Amygdala (tissue), 56 donors: ENCODE measurements at regions not wholly inside any gene's neighbourhood (a gene's known extent, or its start where the extent isn't known, plus 50 kb on each side); places are given as distances from the start of the nearest gene placed in this dataset.
"Not testable (repeated sequence)": the region's sequence is repeated elsewhere in the genome, so short reads cannot be mapped to it uniquely, and the experiment has no call there.

Experiments used
- DNase-seq, 56 donors: peaks; one replicate each; lab custom pipeline; 2025; lab: John Stamatoyannopoulos, UW

DNA sequence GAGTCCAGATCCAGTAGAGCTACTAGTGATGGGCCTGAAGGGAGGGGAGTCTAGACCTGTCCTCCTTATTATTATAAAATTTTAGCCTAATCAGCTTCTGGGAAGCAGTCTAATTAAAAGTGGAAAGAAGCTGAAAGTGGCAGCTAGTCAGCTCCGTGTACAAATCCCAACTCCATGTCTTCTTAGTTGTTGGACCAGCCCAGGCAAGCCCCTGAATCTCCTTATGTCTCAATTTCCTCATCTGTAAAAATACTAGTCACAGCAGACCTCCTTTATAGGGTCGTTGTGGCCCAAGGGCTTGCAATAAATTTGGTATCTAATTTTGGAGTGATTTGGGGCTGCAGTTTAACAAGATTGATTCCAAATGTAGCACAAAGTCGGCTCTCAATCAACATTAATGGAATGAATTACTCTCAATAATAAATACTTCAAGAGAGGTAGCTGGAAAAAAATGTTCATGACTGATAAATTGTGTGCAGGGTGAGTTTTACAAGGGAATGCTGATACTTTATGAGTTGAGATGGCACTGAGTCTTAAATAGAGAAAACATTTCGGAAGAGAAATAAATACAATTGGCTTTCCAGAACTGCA lies 118.3 kb upstream of the NDUFV2 start:
- DNase-seq, result no peak

DNA sequence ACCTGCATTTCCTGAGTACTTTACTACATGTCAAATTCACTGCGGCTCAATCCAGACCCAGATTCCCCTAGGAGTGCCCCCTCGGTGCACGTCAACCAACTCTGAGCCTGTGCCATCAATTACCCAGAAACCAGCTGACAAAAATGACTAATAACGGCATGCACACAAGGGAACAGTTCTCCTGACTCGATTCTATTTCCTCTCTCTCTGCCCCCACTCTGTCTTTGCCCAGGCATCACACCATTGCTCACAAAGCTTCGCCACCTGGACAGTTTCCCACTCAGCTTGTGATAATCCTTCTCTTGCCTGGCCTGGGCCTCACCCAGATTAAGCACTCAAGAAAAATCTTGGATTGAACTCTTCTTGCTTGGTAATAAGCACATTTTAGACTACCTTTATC lies 115.3 kb upstream of the NDUFV2 start:
- DNase-seq, result peak in 6 of 56 donors; percentile 4 to 39 (median 17)

DNA sequence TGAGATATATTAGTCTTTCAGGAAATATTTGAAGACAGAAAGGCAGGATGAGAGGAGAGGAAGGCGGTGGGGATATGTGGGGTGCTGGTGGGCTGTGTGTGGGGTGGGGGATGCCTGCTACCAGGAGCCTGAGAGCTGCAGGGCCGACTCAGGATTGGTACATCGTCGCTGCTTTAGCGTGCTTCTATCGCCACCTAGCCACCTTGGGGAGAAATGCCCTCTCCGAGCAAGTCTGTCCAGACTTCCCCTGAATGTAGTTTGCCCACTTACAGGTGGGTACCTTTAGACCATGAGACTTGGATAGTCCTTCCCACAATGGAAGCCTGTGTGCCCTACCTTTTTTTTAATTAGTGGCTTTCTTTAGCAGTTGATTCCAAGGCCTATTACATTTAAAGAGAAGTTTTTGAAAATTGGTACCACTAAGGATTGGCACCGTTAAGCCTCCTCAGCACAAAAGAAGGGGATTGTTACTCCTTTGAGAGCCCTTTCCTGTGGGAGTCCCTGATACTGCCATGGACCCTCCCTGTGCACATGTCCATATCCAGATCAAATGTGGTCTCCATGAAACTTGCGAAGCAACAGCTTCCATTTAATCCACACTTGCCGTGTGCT lies 114.1 kb upstream of the NDUFV2 start:
- DNase-seq, result peak in 46 of 56 donors; percentile 3 to 74 (median 28)

DNA sequence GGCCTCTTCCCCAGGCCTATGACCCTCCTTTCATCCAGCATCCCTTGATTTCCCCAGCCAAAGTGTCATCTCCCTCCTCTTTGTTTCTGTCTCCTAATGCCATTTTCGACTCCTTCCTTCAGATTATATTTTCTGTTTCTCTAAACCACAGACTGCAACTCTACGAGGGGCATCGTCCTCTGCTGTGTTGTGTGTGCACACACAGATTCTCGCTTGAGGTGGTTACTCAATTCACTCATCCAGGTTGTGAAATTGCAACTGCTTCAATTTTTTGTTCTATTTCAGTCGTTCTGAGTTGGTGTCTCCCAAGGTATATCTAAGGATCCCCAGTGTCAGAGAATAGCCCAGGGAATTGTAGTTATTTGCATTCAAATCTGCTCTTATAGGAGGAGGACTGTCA lies 113.5 kb upstream of the NDUFV2 start:
- no peak for DNase-seq

DNA sequence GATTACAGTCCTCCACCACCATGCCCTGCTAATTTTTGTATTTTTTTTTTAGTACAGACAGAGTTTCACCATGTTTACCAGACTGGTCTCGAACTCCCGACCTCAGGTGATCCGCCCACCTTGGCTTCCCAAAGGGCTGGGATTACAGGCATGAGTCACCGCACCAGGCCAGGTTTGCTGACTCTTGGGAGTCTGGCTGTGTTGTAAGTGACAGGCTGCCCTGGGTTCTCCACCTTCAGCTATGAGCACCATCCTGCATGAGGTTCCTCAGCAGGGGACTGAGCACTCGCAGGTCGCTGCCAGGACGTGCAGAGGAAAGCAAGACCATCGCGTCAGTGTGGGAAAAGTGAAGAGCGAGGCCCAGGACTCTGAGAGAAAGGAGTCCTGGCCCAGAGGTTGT lies 112.6 kb upstream of the NDUFV2 start:
- DNase-seq, result no peak

DNA sequence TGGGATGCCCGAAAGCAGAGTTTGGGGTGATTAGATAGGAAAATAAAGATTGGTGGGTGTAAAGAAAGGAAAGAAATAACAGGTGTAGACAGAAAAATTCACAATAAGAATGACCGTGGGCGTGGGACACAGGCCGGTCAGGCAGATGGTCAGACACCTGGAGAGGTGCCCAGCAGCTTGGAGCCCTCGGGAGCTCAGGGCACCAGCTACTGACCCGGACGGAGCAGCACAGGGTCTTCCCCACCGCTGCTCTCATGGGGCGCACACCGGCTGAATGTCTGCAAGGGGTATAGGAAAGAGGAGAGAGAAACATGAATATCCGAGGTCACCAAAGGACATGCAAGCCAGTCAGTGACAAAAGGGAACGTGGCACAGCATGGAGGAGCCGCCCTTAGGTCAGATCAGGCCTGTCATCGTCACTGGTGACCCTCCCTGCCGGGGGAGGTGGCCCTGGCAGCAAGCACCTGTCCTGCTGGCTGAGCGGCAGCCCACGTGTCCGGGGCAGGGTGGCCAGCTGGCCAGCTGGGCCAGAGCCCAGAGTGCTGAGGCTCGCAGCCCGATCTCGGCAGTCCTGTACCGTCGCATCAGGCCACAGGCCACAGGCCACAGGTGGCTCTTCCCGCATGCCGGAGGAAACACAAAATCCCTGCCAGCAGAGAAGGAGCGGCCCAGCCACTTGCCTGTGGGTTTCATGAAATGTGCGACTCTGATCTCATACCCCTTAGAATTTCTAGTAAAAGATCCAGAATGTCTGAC lies 112.0 kb upstream of the NDUFV2 start:
- DNase-seq, result peak in 32 of 56 donors; percentile 2 to 60 (median 14)

DNA sequence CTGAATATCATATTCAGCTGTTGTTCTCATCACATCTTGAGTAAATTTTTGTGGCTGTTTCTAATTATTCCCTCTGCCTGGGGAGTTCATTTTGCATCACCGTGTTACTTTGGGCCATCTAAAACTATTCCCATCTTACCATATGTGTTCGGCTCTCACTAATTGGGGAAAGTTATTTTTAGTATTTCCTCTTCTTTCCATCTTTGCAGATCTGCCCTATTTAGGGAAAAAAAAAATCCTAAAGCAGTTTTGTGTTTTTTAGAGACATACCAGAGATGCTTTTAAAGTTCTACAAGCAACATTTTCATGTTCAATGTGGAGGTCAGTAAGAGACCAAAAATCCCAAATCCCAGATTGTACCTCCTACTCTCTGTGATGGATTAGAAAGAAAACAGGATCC lies 111.3 kb upstream of the NDUFV2 start:
- no peak for DNase-seq

DNA sequence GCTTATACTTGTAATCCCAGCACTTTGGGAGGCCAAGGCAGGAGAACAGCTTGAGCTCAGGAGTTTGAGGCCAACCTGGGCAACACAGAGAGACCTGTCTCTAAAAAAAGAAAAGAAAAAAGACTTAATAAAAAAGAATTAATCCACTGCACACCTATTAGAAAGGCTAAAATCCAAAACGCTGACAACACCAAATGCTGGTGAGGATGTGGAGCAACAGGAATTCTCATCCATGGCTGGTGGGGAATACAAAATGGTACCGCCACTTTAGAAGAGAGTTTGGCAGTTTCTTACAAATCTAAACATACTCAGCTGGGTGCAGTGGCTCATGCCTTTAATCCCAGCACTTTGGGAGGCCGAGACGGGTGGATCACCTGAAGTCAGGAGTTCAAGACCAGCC lies 110.0 kb upstream of the NDUFV2 start:
- DNase-seq, result not testable (repeated sequence)

DNA sequence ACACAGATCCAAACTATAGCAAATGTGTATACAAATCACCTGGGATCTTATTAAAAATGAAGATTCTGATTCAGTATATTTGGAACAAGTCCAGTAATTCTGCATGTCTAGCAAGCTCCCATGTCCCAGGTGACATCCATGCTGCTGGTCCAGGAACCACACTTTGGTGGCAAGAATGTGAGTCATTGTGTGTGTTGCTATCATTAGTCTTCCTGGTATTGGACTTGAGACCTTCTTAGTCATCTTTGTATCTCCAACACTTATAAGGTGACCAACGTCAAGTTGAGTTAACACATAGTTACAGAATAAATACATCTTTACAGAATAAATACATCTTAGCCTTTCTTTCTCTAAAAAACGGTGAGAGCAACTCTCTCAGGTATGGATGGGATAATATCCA lies 107.9 kb upstream of the NDUFV2 start:
- DNase-seq, result no peak

DNA sequence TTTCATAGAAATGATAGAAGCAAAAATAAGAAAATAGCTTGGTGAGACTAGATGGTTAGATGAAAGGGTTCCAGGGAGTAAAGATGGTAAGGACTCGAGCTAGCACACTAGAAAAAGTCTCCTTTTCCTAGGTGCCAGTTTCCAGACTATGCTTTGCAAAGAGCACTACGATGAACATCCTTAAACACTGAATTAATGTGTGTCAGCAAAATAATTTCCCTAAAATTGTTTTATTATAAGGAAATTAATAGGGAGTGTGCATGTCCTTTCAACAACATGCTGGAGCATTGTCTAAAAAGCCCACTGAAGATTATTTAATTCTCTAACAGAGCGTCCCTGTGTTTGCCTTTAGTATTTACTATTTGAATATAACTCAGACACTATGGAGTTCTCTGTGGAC lies 107.4 kb upstream of the NDUFV2 start:
- DNase-seq, result no peak

DNA sequence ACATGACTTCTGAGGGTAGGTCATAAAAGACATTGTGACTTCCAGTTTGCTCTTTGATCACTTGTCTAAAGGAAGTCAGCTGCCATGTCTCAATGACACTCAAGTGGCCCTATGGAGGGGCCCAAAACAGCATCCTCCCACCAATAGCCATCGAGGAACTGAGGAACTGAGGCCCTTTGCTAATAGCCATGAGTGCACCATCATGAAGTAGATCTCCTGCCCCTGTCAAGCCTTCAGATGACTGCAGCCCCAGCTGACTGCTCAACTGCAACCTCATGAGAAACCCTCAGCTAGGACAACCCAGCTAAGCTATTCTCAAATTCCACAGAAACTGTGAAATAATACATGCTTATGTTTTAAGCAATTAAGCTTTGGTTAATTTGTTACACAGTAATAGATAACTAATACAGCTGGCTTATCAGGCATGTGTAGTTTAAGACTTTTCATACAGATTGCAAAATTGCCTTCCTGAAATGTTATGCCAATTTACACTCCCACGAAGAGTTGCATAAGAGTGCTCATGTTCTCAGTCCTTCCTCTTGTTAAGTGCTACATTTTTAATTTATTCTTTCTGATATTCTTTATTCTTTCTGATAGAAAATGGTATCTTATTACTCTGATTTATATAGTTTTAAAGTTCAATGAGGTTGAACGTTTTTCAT lies 105.6 kb upstream of the NDUFV2 start:
- DNase-seq, result no peak

DNA sequence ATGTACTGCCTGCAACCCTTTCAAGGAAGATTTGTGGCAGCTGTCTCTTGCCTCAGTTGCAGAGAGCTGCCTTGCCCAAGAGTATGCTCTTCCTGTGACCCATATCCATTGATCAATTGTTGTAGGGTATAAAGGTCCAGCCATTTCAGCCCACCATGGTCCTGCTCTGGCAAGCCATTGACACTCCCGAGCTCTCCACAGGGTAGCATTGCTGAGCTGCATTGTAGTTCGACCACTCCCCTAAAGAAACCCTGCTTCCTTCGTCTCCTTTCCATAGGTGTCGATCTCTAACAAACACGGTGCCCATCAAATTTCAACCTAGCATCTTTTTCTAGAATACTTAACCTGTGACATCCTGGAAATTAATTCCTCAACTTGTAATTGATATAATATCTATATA lies 104.9 kb upstream of the NDUFV2 start:
- DNase-seq, result no peak

DNA sequence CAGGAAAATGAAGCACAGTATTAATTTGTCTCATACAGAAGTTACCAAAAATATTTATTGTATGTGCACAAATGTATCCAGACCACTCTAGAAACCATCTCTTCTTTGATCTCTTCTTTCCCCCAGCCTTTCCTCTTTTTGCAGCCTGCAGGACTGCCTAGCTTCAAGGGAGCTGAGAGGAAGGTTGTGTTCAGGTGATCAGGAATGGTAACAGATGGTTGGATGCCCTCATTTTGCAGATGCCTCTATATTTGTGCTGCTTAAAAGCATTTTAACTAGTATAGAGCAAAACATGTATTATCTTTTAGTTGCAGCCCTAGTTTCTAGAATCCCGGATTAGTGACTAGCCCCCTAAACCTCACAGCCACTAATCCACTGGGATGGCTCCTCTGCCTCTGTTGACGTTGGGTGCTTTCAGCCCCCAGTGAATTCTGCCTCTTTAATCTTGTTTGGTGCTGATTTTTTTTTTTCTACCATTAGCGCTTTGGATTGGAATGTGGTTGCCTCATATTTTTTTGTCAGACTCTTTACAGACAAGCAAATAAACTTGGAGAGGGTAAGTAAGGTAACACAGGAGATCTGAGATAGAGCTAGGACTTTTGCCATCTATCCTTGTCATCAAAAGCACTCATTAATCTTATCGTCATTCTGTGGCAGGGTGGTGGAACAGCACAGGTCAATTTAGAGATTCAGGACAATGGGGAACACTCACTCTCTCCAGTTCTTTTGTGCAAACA lies 103.8 kb upstream of the NDUFV2 start:
- DNase-seq, result no peak

DNA sequence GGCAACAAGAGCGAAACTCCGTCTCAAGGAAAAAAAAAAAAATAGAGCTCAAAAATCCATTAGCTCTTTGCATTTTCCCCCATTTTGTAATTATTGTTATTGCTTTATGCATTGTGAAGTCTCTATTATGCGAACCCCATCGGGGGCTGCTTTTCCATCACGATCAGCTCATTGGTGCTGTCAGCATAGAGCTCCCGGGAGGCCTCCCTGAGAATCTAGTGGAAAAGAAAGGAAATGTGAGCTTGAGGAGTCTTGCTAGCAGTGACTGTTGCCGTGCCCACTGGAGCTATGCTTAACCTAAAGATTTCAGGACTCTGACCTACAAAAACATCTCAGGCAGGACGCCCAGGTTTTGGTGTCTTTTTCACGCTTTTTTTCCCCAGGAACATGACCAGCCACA lies 102.6 kb upstream of the NDUFV2 start:
- DNase-seq, result no peak

DNA sequence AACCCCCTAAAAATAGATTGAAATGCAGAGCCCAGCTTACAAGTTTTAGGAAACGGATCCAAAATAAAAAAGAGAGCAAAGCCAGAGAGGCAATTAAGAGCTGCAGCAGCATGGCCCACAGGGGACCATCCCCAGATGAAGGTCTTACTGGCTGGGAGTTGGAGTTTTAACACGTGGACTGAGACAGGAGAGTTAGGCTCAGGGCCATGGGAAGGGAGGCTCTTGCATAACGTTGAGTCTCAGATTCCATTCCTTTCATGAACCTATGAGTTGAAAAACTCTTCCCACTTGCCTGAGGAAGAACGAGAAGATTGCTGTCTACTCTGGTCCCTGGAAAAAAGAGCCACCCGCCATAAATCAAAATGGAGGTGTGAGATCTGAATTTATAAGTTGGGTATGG lies 101.8 kb upstream of the NDUFV2 start:
- DNase-seq, result no peak

DNA sequence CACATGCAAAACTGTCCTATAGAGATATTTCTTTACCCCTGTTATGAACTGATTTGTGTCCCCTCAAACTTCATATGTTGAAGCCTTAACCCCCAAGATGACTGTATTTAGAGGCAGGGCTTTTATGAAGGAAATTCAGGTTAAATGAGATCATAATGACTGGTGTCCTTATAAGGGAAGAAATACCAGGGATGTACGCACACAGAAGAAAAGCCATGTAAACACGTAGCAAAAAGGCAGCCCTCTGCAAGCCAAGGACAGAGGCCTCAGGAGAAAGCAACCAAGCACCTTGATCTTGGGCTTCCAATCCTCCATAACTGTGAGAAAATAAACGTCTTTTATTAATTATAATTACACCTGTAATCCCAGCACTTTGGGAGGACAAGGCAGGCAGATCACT lies 101.3 kb upstream of the NDUFV2 start:
- no peak for DNase-seq

DNA sequence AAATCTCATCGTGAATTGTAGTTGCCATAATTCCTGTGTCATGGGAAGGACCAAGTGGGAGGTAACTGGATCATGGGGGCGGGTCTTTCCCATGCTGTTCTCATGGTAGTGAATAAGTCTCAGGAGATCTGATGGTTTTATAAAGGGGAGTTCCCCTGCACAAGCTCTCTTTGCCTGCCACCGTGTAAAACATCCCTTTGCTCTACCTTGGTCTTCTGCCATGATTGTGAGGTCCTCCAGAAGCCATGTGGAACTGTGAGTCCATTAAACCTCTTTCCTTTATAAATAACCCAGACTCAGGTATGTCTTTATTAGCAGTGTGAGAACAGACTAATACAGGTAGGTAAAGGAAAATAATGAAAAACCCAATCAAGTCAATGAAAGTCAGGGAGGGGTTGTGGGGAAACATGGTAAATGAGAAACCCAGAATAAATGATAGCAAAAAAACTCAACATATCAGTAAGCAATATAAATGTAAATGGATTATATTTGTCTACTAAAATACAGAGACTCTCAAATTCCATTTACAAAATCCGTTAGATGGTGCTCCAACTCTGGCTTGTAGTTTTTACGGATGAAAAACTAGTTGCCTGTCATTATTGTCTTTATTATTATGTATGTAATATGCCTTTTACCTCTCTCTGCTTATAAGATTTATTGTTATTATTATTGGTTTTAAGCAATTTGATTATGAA lies 98.9 kb upstream of the NDUFV2 start:
- DNase-seq, result no peak

DNA sequence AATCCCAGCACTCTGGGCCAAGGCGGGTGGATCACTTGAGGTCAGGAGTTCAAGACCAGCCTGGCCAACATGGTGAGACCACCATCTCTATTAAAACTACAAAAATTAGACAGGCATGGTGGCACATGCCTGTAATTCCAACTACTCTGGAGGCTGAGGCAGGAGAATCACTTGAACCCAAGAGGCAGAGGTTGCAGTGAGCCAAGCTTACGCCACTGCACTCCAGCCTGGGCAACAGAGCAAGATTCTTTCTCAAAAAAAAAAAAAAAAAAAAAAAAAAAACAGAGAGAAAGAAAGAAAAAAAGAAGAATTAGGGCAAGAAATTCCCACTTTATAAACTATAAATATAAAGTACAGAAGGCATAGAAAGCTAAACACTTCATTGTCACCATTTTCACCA lies 98.2 kb upstream of the NDUFV2 start:
- DNase-seq, result not testable (repeated sequence)

DNA sequence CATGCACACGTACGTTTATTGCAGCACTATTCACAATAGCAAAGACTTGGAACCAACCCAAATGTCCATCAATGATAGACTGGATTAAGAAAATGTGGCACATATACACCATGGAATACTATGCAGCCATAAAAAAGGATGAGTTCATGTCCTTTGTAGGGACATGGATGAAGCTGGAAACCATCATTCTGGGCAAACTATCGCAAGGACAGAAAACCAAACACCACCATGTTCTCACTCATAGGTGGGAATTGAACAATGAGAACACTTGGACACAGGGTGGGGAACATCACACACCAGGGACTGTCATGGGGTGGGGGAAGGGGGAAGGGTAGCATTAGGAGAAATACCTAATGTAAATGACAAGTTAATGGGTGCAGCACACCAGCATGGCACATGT lies 94.8 kb upstream of the NDUFV2 start:
- DNase-seq, result not testable (repeated sequence)

DNA sequence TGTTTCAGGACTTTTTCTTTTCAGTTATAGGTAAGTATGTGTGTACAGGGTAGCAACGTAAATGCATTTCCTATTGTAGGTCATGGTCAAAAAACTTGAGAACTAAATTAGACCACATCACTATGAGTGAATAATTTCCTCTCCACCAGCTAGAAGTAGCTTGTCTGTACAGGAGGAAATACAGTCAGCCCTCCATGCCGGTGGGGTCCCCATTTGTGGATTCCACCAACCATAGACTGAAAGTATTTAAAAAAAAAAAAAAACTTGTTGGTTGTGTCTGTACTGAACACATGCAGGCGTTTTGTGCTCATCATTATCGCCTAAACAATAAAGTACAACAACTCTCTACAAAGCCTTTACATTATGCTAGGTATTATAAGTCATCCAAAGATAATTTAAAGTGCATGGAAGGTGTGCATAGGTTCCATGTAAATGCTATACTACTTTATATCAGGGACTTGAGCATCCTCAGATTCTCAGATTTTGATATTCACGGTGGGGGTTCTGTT lies 94.2 kb upstream of the NDUFV2 start:
- no peak for DNase-seq
